HG02763 (cell line): ENCODE measurements at regions not wholly inside any gene's neighbourhood (a gene's known extent, or its start where the extent isn't known, plus 50 kb on each side); places are given as distances from the start of the nearest gene placed in this dataset.
A peak's percentile ranks its signal among the peaks of the same experiment; 100 is the strongest.

Experiments
- ATAC-seq: cut with Tn5 transposase; IDR thresholded peaks from one replicate; pipeline ENCODE4 v1.9.1; 2021; ENCODE audit warnings: mild to moderate bottlenecking, moderate library complexity; ENCODE audit not compliant: unreplicated experiment

- no peak for ATAC-seq
Observed at GRCh38 chr22:48057116-48057835, 1294.8 kb downstream of the TBC1D22A start.

GRCh38 chr22:48055827-48056226 is 1293.4 kb downstream of the TBC1D22A start:
- no peak for ATAC-seq

GRCh38 chr22:48055185-48055584 is 1292.7 kb downstream of the TBC1D22A start:
- no peak for ATAC-seq

GRCh38 chr22:48054596-48054995 is 1292.1 kb downstream of the TBC1D22A start:
- no peak for ATAC-seq

GRCh38 chr22:48053973-48054372 is 1291.5 kb downstream of the TBC1D22A start:
- ATAC-seq = no peak

GRCh38 chr22:48053486-48053885 is 1291.0 kb downstream of the TBC1D22A start:
- ATAC-seq = no peak

- no peak for ATAC-seq
Observed at GRCh38 chr22:48052621-48052890, 1290.1 kb downstream of the TBC1D22A start.

- no peak for ATAC-seq
Observed at GRCh38 chr22:48051796-48052620, 1289.6 kb downstream of the TBC1D22A start.

GRCh38 chr22:48050836-48051235 is 1288.4 kb downstream of the TBC1D22A start:
- no peak for ATAC-seq

- no peak for ATAC-seq
Observed at GRCh38 chr22:48049116-48049515, 1286.7 kb downstream of the TBC1D22A start.

GRCh38 chr22:48047722-48048500 is 1285.5 kb downstream of the TBC1D22A start:
- ATAC-seq = no peak

- ATAC-seq = peak; percentile 87
Observed at GRCh38 chr22:48045369-48045768, 1282.9 kb downstream of the TBC1D22A start.

GRCh38 chr22:48044487-48045060 is 1282.1 kb downstream of the TBC1D22A start:
- no peak for ATAC-seq

- ATAC-seq = no peak
Observed at GRCh38 chr22:48043581-48043980, 1281.1 kb downstream of the TBC1D22A start.

GRCh38 chr22:48042621-48043395 is 1280.4 kb downstream of the TBC1D22A start:
- ATAC-seq = no peak

- ATAC-seq = no peak
Observed at GRCh38 chr22:48039326-48039725, 1276.9 kb downstream of the TBC1D22A start.

- ATAC-seq = no peak
Observed at GRCh38 chr22:48037618-48038017, 1275.2 kb downstream of the TBC1D22A start.

GRCh38 chr22:48035897-48036296 is 1273.4 kb downstream of the TBC1D22A start:
- no peak for ATAC-seq

- ATAC-seq = no peak
Observed at GRCh38 chr22:48031589-48031988, 1269.1 kb downstream of the TBC1D22A start.

GRCh38 chr22:48025096-48025495 is 1262.6 kb downstream of the TBC1D22A start:
- no peak for ATAC-seq

- ATAC-seq = no peak
Observed at GRCh38 chr22:48021991-48022401, 1259.5 kb downstream of the TBC1D22A start.
